ENCODE measurements at regions not wholly inside any gene's neighbourhood (a gene's known extent, or its start where the extent isn't known, plus 50 kb on each side); places are given as distances from the start of the nearest gene placed in this dataset.

DNA sequence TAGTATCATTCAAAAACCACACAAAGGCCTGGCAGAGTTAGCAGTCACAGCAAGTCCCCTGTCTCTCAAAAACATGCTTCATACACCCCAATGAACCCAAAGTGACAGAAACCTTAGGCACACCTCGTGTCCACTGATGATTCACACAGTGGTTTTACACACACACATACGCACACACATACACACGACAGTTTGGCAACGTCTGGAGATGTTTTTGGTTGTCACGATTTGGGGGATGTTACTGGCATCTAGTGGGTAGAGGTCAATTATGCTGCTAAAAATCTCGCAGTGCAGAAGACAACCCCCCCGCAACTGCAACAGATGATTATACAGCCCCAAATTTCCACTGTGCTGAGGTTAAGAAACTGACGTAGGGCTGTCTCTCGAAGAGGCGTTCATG lies 72.9 kb upstream of the PARD3B start:
- H3K4me3 Mint-ChIP-seq (ENCODE audit: low read depth, unreplicated experiment) = no peak overlapping the region
- no TSS peak for BruUV-seq (replicated peaks)
- CTCF ChIA-PET = no interaction called here
- intact Hi-C loops (cut with micrococcal nuclease; ENCODE audit: unreplicated experiment) = no loop called here
- DNase-seq = no peak
- no peaks in the 10 kb centered on the region for H3K9me3 Mint-ChIP-seq (ENCODE audit: low read depth, unreplicated experiment)
- no peaks in the 10 kb centered on the region for H3K4me1 Mint-ChIP-seq (ENCODE audit: low read depth, unreplicated experiment)
- no peak for TF ChIP-seq CTCF (IDR thresholded peaks at IDR 0.05; ENCODE audit: unreplicated experiment)
- no peaks in the 10 kb centered on the region for H3K36me3 Mint-ChIP-seq (ENCODE audit: insufficient read depth, unreplicated experiment)
- H3K27ac Mint-ChIP-seq (ENCODE audit: unreplicated experiment) = no peak overlapping the region
- H3K27me3 Mint-ChIP-seq (ENCODE audit: unreplicated experiment) = no peaks in the 10 kb centered on the region

- Mint-ChIP-seq H3K36me3 (ENCODE audit: insufficient read depth, unreplicated experiment) (no peaks in the 10 kb centered on the region), H3K4me3 (ENCODE audit: low read depth, unreplicated experiment) (no peak overlapping the region), H3K27me3 (ENCODE audit: unreplicated experiment) (no peaks in the 10 kb centered on the region), H3K9me3 (ENCODE audit: low read depth, unreplicated experiment) (no peaks in the 10 kb centered on the region), H3K27ac (ENCODE audit: unreplicated experiment) (no peak overlapping the region), H3K4me1 (ENCODE audit: low read depth, unreplicated experiment) (no peaks in the 10 kb centered on the region)
- intact Hi-C loops (cut with micrococcal nuclease; ENCODE audit: unreplicated experiment) = no loop called here
- no TSS peak for BruUV-seq (replicated peaks)
- no peak for DNase-seq
- CTCF ChIA-PET = no interaction called here
- no peak for TF ChIP-seq CTCF (IDR thresholded peaks at IDR 0.05; ENCODE audit: unreplicated experiment)
These were observed 72.1 kb upstream of the PARD3B start for GRCh38 chr2:204473224-204473623.

GRCh38 chr2:204475399-204475798 lies 69.9 kb upstream of the PARD3B start:
- TF ChIP-seq CTCF (IDR thresholded peaks at IDR 0.05; ENCODE audit: unreplicated experiment) = no peak
- CTCF ChIA-PET = no interaction called here
- no TSS peak for BruUV-seq (replicated peaks)
- no peaks in the 10 kb centered on the region for H3K27me3 Mint-ChIP-seq (ENCODE audit: unreplicated experiment)
- H3K4me3 Mint-ChIP-seq (ENCODE audit: low read depth, unreplicated experiment) = no peak overlapping the region
- intact Hi-C loops (cut with micrococcal nuclease; ENCODE audit: unreplicated experiment) = no loop called here
- no peak overlapping the region for H3K27ac Mint-ChIP-seq (ENCODE audit: unreplicated experiment)
- no peaks in the 10 kb centered on the region for H3K36me3 Mint-ChIP-seq (ENCODE audit: insufficient read depth, unreplicated experiment)
- DNase-seq = no peak
- H3K9me3 Mint-ChIP-seq (ENCODE audit: low read depth, unreplicated experiment) = peaks cover 2% of the 10 kb centered on the region
- H3K4me1 Mint-ChIP-seq (ENCODE audit: low read depth, unreplicated experiment) = no peaks in the 10 kb centered on the region

- TF ChIP-seq CTCF (IDR thresholded peaks at IDR 0.05; ENCODE audit: unreplicated experiment) = no peak
- no peaks in the 10 kb centered on the region for H3K4me1 Mint-ChIP-seq (ENCODE audit: low read depth, unreplicated experiment)
- H3K4me3 Mint-ChIP-seq (ENCODE audit: low read depth, unreplicated experiment) = no peak overlapping the region
- H3K36me3 Mint-ChIP-seq (ENCODE audit: insufficient read depth, unreplicated experiment) = no peaks in the 10 kb centered on the region
- no peak overlapping the region for H3K27ac Mint-ChIP-seq (ENCODE audit: unreplicated experiment)
- H3K27me3 Mint-ChIP-seq (ENCODE audit: unreplicated experiment) = no peaks in the 10 kb centered on the region
- intact Hi-C loops (cut with micrococcal nuclease; ENCODE audit: unreplicated experiment) = no loop called here
- CTCF ChIA-PET = no interaction called here
- DNase-seq = no peak
- peaks cover 2% of the 10 kb centered on the region for H3K9me3 Mint-ChIP-seq (ENCODE audit: low read depth, unreplicated experiment)
- BruUV-seq (replicated peaks) = no TSS peak
These were observed 67.8 kb upstream of the PARD3B start for GRCh38 chr2:204477358-204477950.
